HG02885 (cell line): ENCODE measurements at regions not wholly inside any gene's neighbourhood (a gene's known extent, or its start where the extent isn't known, plus 50 kb on each side); places are given as distances from the start of the nearest gene placed in this dataset.

Experiments used
- ATAC-seq: cut with Tn5 transposase; IDR thresholded peaks from one replicate; pipeline ENCODE4 v1.9.1; 2021; ENCODE audit warnings: mild to moderate bottlenecking; ENCODE audit not compliant: unreplicated experiment, poor library complexity

DNA sequence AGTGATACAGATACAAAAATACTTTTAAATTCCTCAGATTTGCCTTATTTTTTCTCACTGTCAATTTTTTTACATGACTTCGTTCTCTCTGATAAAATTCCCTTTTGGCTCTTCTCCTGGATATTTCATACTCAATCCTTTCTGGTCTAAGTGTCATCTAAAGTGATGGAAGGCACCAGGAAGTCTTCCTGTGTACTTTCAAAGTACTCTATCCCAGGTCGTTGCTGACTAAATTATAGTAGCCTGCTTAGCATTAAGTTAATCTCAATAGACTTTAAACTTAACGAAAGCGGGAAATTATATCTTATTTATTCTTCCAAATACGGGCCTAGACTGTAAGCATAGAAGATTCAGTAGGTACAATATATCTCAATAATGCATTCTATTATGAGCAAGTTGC, 67.8 kb downstream of the CASP12 start:
- no peak for ATAC-seq

DNA sequence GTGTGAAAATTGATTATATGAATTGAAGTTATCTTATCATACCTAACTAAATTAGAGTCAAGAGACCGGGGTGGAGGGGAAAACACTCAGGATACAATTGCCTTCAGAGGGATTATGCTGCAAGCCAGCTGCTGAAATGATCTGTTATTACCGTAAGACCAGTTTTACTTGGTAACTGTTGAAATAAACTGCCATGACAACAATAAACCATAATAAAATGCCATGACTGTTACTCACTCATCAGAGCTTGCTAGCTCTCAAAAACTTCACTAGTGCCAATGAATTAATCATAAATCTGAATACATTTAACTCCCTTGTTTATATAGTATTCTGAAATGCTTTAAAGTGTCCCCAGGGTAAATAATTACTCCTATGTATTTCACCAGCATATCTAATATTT, 68.2 kb downstream of the CASP12 start:
- no peak for ATAC-seq

DNA sequence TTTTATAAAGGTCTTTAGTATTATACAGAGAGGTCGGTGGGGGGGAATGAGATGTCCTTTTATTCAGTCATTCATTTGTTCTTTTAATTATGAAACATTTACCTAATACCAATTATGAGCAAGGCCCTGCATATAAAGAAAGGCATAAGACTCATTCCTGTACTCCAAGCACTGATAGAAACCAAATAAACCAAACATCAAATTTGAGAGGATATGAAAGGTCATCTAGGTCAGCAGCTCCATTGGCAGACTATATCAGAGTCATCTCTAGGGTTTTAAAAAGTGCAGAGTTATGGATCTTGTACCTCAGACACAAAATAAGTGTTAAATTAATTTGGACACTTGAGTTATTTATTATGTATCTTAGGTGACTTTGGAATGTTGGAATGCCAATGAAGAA, 71.5 kb downstream of the CASP12 start:
- ATAC-seq: no peak

DNA sequence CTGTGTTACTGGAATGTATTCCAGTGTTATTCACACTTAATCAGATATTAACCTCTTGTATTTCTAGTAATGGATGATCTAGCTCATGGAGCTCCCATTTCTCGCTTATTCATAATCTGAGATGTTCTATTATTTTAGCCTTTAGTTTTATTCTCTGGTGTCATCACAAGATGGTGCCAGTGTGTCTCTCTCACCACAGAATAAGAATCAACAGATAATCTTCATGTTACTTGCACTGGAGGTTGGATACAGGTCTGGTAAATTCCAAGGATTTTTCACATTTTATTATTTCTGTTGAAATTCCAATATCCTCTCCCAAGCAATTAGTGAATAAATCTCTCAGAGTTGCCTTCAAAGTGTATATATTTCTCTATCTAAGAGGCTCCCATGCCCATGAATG, 74.6 kb downstream of the CASP12 start:
- no peak for ATAC-seq

DNA sequence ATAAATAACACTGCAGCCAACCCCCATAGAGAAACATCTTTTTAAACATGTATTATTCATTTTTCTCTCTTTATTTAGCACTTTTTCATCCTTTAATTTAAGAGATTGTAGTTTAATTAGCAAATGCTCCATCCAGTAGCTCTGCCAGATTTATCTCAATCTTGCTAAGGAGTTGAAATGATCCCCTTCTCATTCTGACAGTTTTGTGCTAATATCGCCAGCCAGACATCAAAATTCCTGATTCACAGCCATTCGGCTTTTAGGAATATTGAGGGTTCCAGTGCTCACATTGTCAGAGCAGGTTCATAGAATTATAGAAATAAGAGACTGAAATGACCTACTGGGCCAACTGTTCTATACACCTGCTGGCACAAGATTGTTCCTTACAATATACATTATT, 77.8 kb downstream of the CASP12 start:
- ATAC-seq: no peak

DNA sequence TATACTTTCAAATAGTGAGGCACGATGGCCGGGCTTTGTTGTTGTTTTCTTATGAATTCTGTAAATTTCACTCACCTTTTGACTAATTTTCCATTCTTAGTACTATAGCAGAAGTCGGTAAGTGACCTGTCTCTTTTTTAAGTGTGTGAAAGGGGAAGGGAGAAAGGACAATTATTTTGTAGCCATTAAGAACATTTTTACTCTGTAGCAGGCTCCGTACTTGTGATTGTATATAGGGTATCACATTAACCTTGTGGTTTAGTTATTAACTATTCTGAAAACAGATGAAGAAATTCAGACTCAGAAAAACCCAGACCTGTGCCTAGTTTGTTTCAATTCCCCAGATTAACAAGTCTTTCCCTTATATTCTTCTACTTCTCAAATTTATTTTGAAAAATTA, 78.7 kb downstream of the CASP12 start:
- ATAC-seq: peak; percentile 56

DNA sequence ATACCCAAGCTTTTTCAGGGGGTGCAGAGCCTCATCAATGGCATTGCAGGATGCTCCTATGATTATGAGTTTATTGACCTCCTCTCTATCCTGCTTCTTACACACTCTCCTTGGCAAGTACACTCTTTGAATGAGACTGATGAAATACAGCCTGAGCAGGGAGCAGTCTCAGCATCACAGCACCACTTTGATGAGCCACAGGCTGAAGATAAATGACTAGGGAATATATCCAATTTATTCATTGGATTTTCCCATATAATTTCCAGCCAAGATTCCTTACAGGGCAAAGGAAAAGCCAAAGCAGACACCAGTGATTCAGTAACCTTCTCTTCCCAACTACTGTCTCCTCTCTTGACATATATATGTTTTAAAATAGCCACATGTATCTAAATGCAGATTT, 79.2 kb downstream of the CASP12 start:
- ATAC-seq: no peak

DNA sequence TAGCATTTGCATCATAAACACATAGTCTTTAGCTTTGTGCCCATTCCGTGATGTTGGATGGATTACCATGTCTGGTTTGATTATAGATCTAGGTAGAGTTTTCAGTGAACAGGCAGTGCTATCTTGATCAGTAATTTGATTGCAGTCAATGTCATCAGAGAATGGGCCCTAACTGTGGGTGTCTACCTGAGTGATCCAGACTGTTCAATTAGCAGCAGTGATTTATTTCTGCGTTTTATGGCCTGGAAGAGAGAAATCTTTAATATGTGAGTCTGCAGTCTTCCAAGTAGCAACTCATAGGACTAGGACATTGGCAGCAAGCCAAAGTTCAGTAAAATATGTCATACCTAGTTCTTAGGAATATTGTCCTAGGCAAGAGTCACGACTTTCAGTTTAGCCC, 80.3 kb downstream of the CASP12 start:
- no peak for ATAC-seq

DNA sequence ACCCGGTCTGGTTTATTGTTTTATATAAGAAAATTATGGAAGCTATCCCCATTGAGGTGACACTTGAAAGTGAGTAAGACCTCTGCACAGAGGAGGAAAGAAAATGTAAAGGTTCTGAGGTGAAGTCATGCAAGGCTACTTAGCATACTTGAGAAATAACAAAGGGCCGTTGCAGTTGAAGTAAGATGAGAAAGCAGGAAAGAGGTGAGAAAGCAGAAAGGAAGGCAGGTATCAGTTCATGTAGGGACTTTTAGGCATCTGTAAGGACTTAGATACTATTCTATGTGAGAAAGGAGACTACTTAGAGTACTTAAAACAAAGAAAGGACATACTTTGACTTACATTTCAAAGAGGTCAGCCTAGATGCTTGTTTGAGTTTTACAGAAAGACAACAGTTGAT, 84.7 kb downstream of the CASP12 start:
- no peak for ATAC-seq

DNA sequence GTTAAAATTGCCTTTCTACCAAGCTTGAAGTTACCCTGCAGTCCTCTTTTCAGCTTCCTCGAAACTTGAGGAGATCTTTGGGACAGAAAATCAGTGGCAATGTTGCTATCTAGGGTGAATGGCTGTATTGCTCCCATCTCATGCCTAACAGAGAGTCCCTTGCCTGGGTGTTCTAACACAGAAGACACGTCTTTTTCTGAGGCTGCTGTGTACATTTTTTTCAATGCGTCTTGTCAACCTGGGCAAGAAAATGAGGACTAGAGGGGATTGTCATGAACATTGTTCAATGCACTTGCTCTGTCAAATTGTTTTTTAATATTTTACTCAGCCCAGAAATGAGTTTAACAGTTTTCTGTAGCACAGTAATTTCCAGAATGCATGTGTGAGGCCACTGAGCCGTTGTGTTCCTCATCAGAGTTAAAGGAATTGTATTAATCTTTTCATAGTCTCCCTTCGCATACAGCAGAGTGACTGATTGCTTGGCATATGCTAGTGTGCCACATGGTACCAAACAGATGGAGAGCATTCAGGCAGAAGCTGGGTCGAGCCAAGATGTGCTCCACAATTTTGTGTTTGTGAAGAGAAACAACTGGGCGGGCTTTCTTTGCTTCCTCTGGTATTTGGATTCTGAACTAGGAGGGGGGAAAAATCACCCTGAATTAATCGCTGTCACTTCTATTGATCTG, 86.0 kb downstream of the CASP12 start:
- no peak for ATAC-seq

DNA sequence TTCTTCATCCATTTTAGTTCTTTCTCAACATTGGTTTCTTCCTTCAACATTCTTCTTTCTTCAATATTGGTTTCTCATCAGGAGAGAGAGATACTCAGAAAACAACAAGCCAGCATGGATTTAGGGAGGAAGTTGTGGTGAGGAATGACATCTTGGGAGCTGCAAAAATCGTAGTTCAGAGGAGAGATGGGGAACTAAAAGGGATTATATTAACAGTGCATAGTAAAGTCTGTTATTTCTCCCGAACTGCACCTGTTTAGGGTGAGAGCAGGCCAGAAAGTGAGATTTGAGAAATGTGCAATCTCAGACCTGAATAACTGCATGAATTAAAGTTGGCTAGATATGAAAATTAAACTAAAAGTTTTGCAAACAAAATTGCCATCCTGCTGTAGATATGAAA, 94.5 kb downstream of the CASP12 start:
- no peak for ATAC-seq

DNA sequence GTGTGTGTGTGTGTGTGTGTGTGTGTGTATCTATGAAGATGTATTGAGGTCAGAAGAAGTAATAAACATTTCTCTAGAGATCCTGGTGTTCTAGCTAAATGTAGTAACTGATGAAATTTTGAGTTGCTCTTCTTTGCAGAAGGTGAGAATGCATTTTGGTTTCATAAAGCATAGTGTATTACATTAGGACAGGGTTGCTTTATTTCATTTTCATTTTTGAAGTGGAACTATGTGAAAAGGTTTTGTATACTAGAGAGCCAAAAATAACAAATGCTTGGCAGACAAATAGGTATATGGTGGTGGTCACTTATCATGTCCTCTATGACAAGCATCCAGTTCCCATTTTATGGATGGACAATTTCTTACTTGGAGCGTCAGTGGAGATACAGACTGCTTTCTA, 99.0 kb downstream of the CASP12 start:
- ATAC-seq: peak; percentile 82

DNA sequence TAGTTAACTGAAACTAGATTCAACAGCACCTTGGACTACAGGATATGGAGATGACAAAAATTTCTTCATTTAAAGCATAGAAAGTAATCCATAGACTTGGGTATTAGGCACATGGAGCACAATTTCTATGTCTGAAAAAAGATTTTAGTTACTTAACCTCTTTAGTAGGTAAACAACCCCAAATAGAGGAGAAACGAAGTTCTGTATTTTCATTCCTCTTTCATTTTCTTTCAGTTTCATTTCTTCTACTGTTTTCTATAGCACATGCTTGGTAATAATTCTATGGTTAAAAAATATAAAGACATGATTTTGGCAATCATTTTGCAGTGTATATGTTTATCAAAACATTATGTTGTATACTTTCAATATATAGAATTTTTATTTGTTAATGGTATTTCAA, 99.5 kb downstream of the CASP12 start:
- ATAC-seq: peak; percentile 67

DNA sequence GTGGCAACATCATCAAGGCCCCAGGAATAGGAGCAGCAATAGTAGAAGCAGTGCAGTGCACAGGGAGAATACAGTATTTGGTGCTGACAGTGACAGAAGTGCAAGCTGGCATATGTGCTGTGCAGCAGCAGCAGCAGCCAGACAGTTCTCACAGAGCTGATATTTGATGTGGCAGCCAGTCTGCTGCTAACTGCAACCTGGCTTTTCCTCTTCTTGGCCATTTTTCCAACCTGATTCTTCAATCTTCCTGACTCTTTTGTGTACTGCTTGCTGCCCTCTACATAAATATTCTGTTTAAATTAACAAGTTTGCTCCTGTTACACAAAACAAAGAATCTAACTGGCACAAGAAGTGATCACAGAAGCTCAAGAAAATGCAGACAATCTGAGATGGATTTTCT, 102.0 kb downstream of the CASP12 start:
- ATAC-seq: no peak

DNA sequence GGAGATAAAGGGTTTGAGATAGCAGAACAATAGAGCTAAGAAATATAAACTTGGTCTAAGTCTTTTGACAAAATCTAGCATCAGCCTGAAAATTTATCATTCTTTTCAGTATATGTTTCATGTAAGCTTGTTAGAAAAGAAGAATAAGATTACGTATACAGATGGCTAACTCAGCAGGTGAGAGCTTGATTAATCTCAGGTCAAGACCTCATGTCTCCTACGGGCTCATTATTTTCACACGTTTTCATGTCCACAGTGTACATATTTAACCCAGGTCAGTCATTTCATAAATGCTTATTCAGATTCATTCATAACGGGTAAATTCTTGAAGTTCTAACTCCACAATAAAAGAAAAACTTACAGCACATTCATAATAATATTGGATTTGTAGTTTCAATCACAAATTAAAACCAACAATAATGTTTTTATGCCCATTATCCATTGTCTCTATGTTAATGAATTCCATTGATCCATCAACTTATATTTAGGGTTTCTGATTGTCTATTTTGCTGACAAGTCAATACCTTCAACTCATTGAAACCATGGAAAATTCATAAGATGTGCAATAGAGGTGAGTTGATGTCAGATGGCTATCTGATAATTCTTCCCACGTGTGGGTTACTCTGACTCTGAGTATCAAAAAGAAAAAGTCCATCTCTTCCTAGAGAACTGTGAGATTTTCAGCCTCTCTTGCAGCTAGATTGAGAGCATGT, 102.6 kb downstream of the CASP12 start:
- ATAC-seq: no peak

DNA sequence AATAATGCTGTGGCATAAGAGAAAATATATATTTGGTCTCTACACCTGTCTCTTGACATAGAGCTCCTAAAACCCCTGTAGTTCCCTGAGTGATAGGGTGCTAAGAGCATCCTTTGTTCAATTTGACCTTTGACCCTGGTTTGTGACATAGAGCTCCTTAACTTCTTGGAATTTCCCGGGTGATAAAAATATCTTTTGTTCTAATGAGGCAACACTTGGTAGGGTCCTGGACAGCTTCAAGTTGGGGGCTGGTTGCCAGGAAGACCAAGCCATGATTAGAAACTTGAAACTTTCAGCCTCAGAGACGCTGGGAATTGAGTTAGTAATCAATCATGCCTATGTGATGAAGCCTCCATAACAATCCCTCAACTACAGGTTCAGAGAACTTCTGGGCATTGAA, 105.4 kb downstream of the CASP12 start:
- ATAC-seq: no peak

DNA sequence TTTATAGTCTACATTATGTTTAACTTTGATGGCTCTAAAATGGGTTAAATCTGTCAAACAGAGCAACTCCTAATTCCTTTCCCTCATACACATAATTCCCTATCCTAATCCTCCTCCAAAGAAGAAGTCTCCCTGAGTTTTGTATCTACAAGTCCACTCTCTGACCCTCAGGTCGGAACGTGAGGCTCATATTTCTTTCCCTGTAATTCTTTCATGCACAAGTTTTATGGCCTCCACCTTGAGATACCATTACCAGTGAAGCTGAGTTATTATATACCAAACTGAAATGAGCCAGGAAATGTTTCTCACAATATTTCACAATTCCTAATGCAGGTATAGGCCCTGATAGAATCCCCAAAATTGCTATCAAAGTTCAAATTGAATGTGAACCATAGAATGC, 106.4 kb downstream of the CASP12 start:
- no peak for ATAC-seq

DNA sequence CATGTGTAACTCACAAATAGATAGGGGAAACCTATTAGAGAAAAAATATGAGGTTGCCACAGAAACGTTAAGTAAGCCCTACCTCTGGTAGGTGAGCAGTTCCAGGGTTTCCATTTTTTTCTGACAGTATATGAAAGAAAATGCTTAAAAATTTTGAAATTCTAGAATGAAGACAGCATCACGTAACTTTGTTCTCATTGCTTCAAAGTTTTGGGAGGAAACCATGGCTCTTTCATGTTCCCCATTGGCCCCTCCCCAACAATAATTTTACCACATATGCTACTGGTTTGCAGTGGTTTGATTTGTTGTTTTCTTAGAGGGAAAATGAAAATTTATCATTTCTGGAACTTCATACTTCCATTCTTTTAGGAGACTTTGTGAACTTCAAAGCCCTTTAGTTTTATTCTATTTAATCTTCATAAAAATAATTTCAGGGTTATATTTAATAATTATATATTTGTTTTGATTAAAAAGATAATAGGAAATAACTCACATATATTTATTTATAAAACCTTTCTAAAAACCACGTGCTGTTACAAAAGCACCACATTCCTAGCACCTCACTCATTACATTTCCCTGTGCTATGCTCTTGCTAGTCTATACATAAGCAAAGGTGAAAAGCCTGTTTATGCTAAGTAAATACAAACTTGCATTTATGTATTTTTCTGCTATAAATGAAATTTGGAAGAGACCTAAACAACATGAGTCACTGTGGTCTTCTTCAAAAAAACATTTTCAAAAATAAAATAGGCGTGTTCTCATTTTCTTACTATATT, 113.4 kb downstream of the CASP12 start:
- ATAC-seq: no peak

DNA sequence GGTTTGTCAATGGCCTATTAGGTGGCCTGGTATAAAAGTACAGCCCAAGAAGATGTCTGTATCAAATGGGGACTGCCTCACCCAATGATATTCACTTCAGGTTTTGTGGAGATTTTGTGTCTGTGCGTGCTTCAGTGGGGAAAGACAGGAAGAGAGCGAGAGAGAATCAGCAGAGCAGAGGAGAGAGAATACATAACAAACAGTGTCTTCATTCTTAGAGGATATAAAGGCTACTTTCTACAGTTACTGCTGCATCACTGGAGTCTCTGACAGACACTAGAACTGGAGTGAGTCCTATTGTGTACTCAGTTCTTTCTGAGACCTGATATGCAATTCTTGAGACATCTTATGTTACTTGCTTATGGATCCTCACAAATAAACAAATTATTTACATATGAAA, 115.0 kb downstream of the CASP12 start:
- ATAC-seq: no peak

DNA sequence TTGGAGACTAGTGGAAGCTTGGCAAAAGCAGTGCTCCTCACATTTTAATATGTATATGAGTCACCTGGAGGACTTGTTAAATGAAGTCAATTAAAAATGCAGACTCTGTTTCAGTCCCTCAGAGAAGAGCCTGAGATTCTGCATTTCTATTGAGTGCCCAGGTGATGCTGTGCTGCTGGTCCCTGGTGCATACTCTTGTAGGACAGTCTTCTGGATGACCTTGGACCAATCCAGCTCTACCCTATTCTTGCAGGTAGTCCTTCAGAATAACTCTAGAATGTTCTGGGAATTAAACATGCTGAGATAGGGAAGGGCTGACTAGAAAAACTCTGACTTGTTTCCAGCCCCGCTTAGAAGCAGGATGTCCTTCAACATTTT, 115.9 kb downstream of the CASP12 start:
- ATAC-seq: no peak

DNA sequence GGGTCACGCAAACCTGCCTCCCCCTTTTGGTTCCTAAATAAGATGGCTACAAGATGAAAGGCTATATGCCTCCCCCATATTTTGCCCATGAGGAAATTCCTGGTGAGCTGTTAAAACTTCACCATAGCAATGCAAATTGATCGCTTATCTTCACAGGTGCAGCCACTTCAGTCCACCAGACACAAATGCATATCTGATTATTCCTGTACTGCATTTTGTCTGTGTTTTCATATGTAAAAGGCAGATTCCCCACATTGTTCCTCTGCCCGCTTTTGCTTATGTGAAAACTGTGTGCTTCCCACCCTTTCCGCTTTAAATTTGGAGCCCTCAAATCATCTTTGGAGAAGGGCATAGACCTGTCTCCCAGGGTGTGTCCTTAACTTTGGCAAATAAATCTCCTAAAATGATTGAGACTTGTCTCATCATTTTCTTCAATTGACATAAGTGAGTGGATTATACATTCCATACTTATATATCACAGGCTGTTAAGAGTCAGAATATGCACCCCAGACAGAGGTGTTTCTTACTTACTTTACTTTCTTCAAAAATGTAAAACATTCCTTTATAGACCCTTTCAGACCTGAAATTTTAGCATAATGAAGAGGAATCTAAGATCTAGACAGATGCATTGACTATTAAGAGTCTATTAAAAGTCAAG, 116.4 kb downstream of the CASP12 start:
- no peak for ATAC-seq
